Mucosa of descending colon (tissue), 3 donors: ENCODE measurements at regions not wholly inside any gene's neighbourhood (a gene's known extent, or its start where the extent isn't known, plus 50 kb on each side); places are given as distances from the start of the nearest gene placed in this dataset.

ENCODE experiments used
- ATAC-seq: fragments of 200-7000 bp; cut with Tn5 transposase; one replicate; pipeline ENCODE4 v1.9.1; 2020; ENCODE audit warnings: mild to moderate bottlenecking, moderate library complexity
- DNase-seq, 3 donors: peaks; one replicate each; pipeline ENCODE4 v3.0.0-alpha.2; 2020
- H3K36me3 ChIP-seq: fragments of 200-600 bp; one replicate; pipeline ENCODE4 v1.8.0; 2021; ENCODE audit warnings: low read depth, mild to moderate bottlenecking
- H3K4me1 ChIP-seq: fragments of 200-600 bp; one replicate; pipeline ENCODE4 v1.8.0; 2021; ENCODE audit warnings: low read depth, mild to moderate bottlenecking
- H3K4me3 ChIP-seq: fragments of 200-600 bp; one replicate; pipeline ENCODE4 v1.8.0; 2021; ENCODE audit warnings: mild to moderate bottlenecking
- H3K9me3 ChIP-seq: fragments of 200-600 bp; one replicate; pipeline ENCODE4 v1.8.0; 2021; ENCODE audit warnings: mild to moderate bottlenecking
- CTCF ChIP-seq: fragments of 200-600 bp; IDR thresholded peaks from one replicate; pipeline ENCODE4 v1.8.0; 2022; ENCODE audit warnings: antibody characterized with exemption, mild to moderate bottlenecking
- intact Hi-C, 2 donors: fragments of 100-400 bp; cut with DNase I in 1 of 2; cut with micrococcal nuclease in 1 of 2; formaldehyde crosslinking; loops; one replicate each; pipeline versions ENCODE4 v1.11.0 to v1.11.1; 2022; cut with DNase I, micrococcal nuclease
- donor health status: DM: no; HTN: no; CAD: no; lungs with moderate emphysema.
- donor health status: DM: no; HTN: no; CAD: no.
- donor health status: DM: no; HTN: yes; CAD: no.

DNA sequence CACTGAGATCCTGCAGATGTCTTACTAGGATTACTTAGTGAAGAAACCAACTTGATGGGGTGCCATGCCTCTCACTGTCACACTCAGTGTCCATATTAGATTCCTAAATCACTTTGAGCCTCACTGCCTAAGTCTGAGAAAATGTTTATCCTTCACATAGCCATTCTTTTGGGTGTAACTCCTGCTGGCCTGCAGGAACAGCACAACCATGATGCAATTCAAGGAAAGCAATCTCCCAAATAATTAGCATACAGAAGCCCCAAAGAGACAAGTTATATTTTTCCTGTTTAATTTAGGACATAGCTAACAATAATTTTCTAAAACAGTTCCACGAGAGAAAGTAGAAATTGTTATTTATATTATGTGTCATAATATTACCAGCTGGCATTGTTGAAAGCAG, 655.5 kb downstream of the KCNA4 start:
- no peaks in the 10 kb centered on the region for H3K4me1 ChIP-seq
- no peak for TF ChIP-seq CTCF
- H3K4me3 ChIP-seq: no peak overlapping the region
- H3K9me3 ChIP-seq: no peaks in the 10 kb centered on the region
- ATAC-seq (no peak), DNase-seq (no peak)
- H3K36me3 ChIP-seq: no peaks in the 10 kb centered on the region
- intact Hi-C loops: no loop called here

DNA sequence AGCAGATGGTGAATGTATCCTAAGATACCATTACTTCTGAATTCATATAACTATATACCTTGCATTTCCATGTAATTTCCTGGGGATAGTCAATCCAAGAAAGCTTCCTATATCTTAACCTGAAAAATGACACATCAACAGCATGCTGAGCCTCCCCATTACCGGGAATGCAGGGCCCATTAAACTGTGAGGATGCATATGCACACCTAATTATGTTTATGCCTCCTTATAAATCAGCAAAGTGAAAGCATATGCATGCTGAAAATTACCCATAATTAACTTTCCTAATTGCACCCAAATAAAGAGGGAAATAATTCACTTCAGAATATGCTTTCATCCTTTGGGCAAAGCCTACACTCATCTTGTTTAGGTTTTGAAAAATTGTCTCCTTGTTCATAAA, 663.0 kb downstream of the KCNA4 start:
- DNase-seq (no peak), ATAC-seq (no peak)
- Histone ChIP-seq H3K9me3 (no peaks in the 10 kb centered on the region), H3K36me3 (no peaks in the 10 kb centered on the region), H3K4me3 (no peak overlapping the region), H3K4me1 (no peaks in the 10 kb centered on the region)
- TF ChIP-seq CTCF: no peak
- intact Hi-C loops: no loop called here

GRCh38 chr11:29352273-29352795, 664.5 kb downstream of the KCNA4 start:
- intact Hi-C loops: no loop called here
- Histone ChIP-seq H3K4me1 (no peaks in the 10 kb centered on the region), H3K36me3 (no peaks in the 10 kb centered on the region), H3K9me3 (no peaks in the 10 kb centered on the region), H3K4me3 (no peak overlapping the region)
- no peak for TF ChIP-seq CTCF
- no peak for ATAC-seq
- no peak for DNase-seq

DNA sequence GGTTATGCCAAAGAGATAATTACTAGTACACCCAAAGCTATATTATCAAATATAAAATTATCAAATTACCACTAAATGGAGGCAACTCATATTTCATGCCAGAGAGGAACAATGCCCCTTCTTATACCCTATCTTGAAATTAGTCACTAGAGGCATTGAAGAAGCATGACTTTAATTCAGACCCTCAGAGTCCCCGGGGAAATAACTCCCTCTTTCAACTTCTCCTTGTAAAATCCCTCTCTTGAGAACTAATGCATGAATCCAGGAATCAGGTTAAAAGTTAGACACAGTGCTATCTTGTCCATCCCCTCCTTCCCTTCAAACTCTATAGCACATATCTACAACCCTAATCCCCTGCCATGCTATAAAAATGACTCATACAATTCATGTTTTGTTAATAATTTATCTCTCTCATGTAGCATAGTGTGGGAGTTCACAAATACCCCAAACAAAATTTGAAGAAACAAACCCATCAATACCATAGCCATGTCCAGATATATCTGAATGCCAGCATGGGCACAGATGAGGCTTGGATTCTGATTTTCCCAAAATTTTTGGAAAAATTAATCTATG, 665.4 kb downstream of the KCNA4 start:
- Histone ChIP-seq H3K4me1 (no peaks in the 10 kb centered on the region), H3K4me3 (no peak overlapping the region), H3K36me3 (no peaks in the 10 kb centered on the region), H3K9me3 (no peaks in the 10 kb centered on the region)
- no peak for DNase-seq
- ATAC-seq: no peak
- no peak for TF ChIP-seq CTCF
- intact Hi-C loops: no loop called here

- ATAC-seq (peak; percentile 82), DNase-seq (peak in 2 of 3 donors; percentile 70 to 73)
- intact Hi-C loops: no loop called here
- no peaks in the 10 kb centered on the region for H3K4me1 ChIP-seq
- H3K36me3 ChIP-seq: no peaks in the 10 kb centered on the region
- H3K4me3 ChIP-seq: no peak overlapping the region
- TF ChIP-seq CTCF: peak; percentile 76
- no peaks in the 10 kb centered on the region for H3K9me3 ChIP-seq
Measured at GRCh38 chr11:29343465-29344333, 673.1 kb downstream of the KCNA4 start.
